ENCODE measurements at regions not wholly inside any gene's neighbourhood (a gene's known extent, or its start where the extent isn't known, plus 50 kb on each side); places are given as distances from the start of the nearest gene placed in this dataset.

DNA sequence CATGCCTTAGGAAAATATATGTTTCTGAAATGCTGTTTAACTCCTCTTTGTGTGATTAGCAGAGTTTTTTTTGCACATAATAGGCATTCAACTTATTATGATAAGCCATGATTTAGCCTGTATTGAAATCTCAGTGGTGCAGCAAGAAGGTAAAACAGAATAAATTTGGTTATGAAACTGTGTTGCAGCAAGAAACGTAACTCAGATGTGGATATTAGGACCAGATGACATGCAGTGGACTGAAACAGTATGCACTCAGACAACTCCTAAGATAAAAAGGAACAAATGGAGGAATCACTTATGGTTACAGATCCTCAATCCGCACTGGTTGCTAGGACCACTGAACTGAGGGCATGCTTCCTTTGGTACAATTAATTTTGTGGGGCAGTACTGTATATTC lies 254.2 kb upstream of the HSF2 start (continued):
- TF ChIP-seq, protein P1, sequence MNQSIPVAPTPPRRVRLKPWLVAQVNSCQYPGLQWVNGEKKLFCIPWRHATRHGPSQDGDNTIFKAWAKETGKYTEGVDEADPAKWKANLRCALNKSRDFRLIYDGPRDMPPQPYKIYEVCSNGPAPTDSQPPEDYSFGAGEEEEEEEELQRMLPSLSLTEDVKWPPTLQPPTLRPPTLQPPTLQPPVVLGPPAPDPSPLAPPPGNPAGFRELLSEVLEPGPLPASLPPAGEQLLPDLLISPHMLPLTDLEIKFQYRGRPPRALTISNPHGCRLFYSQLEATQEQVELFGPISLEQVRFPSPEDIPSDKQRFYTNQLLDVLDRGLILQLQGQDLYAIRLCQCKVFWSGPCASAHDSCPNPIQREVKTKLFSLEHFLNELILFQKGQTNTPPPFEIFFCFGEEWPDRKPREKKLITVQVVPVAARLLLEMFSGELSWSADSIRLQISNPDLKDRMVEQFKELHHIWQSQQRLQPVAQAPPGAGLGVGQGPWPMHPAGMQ (IDR thresholded peaks at IDR 0.05; ENCODE audit: borderline replicate concordance): no peak
- TF ChIP-seq, protein P2, sequence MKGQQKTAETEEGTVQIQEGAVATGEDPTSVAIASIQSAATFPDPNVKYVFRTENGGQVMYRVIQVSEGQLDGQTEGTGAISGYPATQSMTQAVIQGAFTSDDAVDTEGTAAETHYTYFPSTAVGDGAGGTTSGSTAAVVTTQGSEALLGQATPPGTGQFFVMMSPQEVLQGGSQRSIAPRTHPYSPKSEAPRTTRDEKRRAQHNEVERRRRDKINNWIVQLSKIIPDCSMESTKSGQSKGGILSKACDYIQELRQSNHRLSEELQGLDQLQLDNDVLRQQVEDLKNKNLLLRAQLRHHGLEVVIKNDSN (IDR thresholded peaks at IDR 0.05; ENCODE audit: borderline replicate concordance, extremely low read length, insufficient read depth, low read depth, low read length): no peak
- TF ChIP-seq MYB (IDR thresholded peaks at IDR 0.05; ENCODE audit: borderline replicate concordance, low read depth, low read length): no peak
- TF ChIP-seq, protein P3, sequence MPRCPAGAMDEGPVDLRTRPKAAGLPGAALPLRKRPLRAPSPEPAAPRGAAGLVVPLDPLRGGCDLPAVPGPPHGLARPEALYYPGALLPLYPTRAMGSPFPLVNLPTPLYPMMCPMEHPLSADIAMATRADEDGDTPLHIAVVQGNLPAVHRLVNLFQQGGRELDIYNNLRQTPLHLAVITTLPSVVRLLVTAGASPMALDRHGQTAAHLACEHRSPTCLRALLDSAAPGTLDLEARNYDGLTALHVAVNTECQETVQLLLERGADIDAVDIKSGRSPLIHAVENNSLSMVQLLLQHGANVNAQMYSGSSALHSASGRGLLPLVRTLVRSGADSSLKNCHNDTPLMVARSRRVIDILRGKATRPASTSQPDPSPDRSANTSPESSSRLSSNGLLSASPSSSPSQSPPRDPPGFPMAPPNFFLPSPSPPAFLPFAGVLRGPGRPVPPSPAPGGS (IDR thresholded peaks at IDR 0.05; ENCODE audit: borderline replicate concordance, insufficient read depth, low read depth, low read length, poor library complexity, severe bottlenecking): no peak
- TF ChIP-seq WRNIP1 (IDR thresholded peaks at IDR 0.05; ENCODE audit: borderline replicate concordance, low read depth, low read length): no peak
- no peak for TF ChIP-seq CEBPB (IDR thresholded peaks at IDR 0.05; ENCODE audit: borderline replicate concordance in 1 of 2, low read depth in 2 of 2, low read length in 2 of 2)
- TF ChIP-seq ZNF274 (IDR thresholded peaks at IDR 0.05; ENCODE audit: insufficient read depth, insufficient read length): no peak

DNA sequence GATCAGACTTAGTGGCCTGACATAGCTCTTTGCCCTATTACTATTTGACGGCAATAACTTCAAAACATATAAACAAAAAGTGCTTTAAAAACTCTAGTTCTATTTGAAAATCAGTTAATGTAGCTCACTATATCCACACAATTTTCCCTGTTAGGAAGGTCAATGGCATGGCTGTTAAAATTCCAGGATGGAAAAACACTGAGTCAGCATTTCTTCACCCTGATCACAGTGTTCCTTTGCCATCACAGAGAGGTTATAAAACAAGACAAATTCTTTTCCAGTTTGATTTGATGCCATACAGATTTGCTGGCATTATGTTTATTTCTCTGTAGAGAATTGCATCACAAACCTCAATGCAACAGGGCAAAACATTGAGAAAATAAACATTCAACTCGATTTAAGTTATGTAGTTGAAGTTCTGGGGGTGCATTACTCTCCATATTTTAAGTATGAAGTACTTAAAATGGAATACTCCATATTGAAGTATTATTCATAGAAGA lies 253.7 kb upstream of the HSF2 start:
- WGBS (ENCODE audit: insufficient coverage, insufficient replicate concordance, low lambda C conversion rate, missing lambda C conversion rate): 25% methylated on average over 2 of the region's 2 CpGs
- in situ Hi-C loops (cut with MboI): no loop called here
- POLR2A ChIA-PET: no interaction called here
- TF ChIP-seq NFYA (IDR thresholded peaks at IDR 0.05; ENCODE audit: borderline replicate concordance, low read depth, low read length) (no peak), NFXL1 (IDR thresholded peaks at IDR 0.05; ENCODE audit: borderline replicate concordance) (no peak), NR2C2 (IDR thresholded peaks at IDR 0.05; ENCODE audit: borderline replicate concordance, control insufficient read depth, insufficient read length, low read depth) (no peak), BMI1 (IDR thresholded peaks at IDR 0.05; ENCODE audit: borderline replicate concordance) (no peak), ZNF217 (IDR thresholded peaks at IDR 0.05) (no peak), STAT1 (conservative IDR thresholded peaks at IDR 0.05) (no peak)
- TF ChIP-seq, protein P4, sequence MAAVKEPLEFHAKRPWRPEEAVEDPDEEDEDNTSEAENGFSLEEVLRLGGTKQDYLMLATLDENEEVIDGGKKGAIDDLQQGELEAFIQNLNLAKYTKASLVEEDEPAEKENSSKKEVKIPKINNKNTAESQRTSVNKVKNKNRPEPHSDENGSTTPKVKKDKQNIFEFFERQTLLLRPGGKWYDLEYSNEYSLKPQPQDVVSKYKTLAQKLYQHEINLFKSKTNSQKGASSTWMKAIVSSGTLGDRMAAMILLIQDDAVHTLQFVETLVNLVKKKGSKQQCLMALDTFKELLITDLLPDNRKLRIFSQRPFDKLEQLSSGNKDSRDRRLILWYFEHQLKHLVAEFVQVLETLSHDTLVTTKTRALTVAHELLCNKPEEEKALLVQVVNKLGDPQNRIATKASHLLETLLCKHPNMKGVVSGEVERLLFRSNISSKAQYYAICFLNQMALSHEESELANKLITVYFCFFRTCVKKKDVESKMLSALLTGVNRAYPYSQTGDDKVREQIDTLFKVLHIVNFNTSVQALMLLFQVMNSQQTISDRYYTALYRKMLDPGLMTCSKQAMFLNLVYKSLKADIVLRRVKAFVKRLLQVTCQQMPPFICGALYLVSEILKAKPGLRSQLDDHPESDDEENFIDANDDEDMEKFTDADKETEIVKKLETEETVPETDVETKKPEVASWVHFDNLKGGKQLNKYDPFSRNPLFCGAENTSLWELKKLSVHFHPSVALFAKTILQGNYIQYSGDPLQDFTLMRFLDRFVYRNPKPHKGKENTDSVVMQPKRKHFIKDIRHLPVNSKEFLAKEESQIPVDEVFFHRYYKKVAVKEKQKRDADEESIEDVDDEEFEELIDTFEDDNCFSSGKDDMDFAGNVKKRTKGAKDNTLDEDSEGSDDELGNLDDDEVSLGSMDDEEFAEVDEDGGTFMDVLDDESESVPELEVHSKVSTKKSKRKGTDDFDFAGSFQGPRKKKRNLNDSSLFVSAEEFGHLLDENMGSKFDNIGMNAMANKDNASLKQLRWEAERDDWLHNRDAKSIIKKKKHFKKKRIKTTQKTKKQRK (IDR thresholded peaks at IDR 0.05; ENCODE audit: low read depth, low read length): no peak

More for the DNA sequence above, 253.7 kb upstream of the HSF2 start:
- RAD21 ChIA-PET (ENCODE audit: unreplicated experiment): no interaction called here
- ATAC-seq (no peak), DNase-seq (ENCODE audit: low read depth, low spot score) (no peak), FAIRE-seq (no peak)
- CTCF ChIA-PET: interaction anchor here (0.6 kb wide), 1 partner anchor 14 kb away, joined by 3 read pairs; no protein-coding TSS in a partner anchor
- Histone ChIP-seq H3K36me3 (ENCODE audit: control insufficient read depth in 2 of 2, insufficient read depth in 2 of 2, low read length in 1 of 2) (no peaks in the 10 kb centered on the region), H3K4me3 (no peak overlapping the region), H3K4me1 (ENCODE audit: control insufficient read depth, insufficient read depth, low read length) (no peaks in the 10 kb centered on the region), H2AFZ (ENCODE audit: control insufficient read depth, low read depth, low read length) (no peak overlapping the region), H3K79me2 (ENCODE audit: control insufficient read depth, insufficient read depth, low read length) (no peaks in the 10 kb centered on the region), H3K9ac (ENCODE audit: control insufficient read depth, insufficient read depth, low read length) (no peak overlapping the region), H3K4me2 (ENCODE audit: control insufficient read depth, insufficient read depth) (no peak overlapping the region), H3K27ac (ENCODE audit: control insufficient read depth, insufficient read depth) (no peak overlapping the region), H4K20me1 (ENCODE audit: control insufficient read depth, insufficient read depth) (no peaks in the 10 kb centered on the region), H3K27me3 (replicated peaks in 1 of 2; ENCODE audit: control insufficient read depth in 2 of 2, insufficient read depth in 2 of 2, low read length in 1 of 2) (no peaks in the 10 kb centered on the region; a peak in 1 of 4 replicates), H3K9me3 (replicated peaks; ENCODE audit: control insufficient read depth, insufficient read depth, low read length) (no peaks in the 10 kb centered on the region)
- SMC1A ChIA-PET (ENCODE audit: uncharacterized antibody, unreplicated experiment): no interaction called here
- intact Hi-C loops (cut with micrococcal nuclease; ENCODE audit: unreplicated experiment): no loop called here
- no TSS peak for BruUV-seq (replicated peaks)

Data from GM12878 (cell line).